ENCODE measurements at regions not wholly inside any gene's neighbourhood (a gene's known extent, or its start where the extent isn't known, plus 50 kb on each side); places are given as distances from the start of the nearest gene placed in this dataset.

DNA sequence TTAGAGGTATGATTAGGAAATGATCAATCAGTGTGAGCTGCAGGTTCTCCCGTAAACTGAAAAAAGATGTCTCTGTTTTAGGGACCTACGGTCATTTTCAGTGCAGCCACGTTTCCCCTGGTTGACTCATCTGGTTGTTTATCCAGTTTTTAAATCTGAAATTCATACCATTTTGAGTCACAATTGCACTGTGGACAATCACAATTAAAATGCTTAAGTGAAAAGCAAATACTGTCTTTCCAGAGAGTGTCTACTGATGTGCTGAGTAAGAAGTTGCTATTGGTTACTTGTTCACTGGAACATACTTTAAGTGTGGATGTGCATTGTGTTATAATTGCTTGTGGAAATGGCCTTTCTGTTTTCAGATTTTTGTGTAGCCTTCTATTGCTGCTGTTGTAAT lies 305.1 kb upstream of the SASH1 start:
- H3K36me3 ChIP-seq = no peaks in the 10 kb centered on the region
- no peak for DNase-seq (ENCODE audit: low read depth in 1 of 2, low spot score in 1 of 2)
- no peak overlapping the region for H3K4me3 ChIP-seq
- no peaks in the 10 kb centered on the region for H3K27me3 ChIP-seq
- no peaks in the 10 kb centered on the region for H3K9me3 ChIP-seq (ENCODE audit: low read depth)
- H3K4me1 ChIP-seq (ENCODE audit: low read depth) = no peaks in the 10 kb centered on the region
- TF ChIP-seq, protein P1, sequence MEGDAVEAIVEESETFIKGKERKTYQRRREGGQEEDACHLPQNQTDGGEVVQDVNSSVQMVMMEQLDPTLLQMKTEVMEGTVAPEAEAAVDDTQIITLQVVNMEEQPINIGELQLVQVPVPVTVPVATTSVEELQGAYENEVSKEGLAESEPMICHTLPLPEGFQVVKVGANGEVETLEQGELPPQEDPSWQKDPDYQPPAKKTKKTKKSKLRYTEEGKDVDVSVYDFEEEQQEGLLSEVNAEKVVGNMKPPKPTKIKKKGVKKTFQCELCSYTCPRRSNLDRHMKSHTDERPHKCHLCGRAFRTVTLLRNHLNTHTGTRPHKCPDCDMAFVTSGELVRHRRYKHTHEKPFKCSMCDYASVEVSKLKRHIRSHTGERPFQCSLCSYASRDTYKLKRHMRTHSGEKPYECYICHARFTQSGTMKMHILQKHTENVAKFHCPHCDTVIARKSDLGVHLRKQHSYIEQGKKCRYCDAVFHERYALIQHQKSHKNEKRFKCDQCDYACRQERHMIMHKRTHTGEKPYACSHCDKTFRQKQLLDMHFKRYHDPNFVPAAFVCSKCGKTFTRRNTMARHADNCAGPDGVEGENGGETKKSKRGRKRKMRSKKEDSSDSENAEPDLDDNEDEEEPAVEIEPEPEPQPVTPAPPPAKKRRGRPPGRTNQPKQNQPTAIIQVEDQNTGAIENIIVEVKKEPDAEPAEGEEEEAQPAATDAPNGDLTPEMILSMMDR (IDR thresholded peaks at IDR 0.05; ENCODE audit: low read depth, low read length) = no peak
- H3K27ac ChIP-seq = no peak overlapping the region

DNA sequence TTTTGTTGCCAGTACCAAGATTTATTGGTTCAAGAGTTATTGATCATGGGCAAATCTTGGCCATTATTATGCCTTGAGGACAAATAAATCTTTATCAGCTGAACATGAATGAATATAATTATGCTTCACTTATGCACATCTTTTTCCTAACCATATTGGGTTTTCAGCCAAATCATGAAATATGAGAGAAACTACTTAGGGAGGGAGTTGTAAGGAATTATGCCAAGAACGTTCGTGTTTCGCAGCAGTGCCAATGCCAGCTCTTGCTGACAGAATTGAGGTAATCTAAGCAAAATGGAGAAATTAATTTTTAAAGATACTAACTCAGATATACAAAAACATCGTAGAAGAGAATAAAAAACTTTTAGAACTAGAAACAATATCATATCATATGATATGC lies 301.1 kb upstream of the SASH1 start:
- TF ChIP-seq, protein P1 (IDR thresholded peaks at IDR 0.05; ENCODE audit: low read depth, low read length) = no peak
- no peak overlapping the region for H3K4me3 ChIP-seq

DNA sequence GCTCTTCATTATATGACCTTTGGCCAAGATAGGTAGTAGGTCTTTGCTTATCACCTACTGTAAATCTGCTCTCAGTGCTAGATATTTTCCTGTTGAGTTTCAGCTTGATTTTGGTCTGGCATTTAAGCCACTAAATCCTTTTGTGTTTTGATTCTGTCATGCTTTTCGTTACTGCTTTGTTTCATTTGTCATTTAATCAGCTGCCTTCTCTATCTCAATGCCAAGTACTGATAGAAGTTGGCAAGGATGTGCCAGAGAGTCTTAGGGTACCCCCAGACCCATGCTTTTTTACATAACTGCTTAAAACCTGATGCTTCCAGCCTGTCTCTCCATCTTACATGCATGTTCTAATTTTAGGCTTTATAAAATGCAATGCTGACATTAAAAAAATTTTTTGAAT lies 300.1 kb upstream of the SASH1 start:
- DNase-seq (ENCODE audit: low read depth in 1 of 2, low spot score in 1 of 2) = no peak
- TF ChIP-seq, protein P1 (IDR thresholded peaks at IDR 0.05; ENCODE audit: low read depth, low read length) = no peak

More for the DNA sequence above, 301.1 kb upstream of the SASH1 start:
- Histone ChIP-seq H3K27ac (no peak overlapping the region), H3K36me3 (no peaks in the 10 kb centered on the region), H3K27me3 (no peaks in the 10 kb centered on the region), H3K9me3 (ENCODE audit: low read depth) (no peaks in the 10 kb centered on the region), H3K4me1 (ENCODE audit: low read depth) (no peaks in the 10 kb centered on the region)
- DNase-seq (ENCODE audit: low read depth in 1 of 2, low spot score in 1 of 2) = no peak

GRCh38 chr6:148044261-148044751 lies 298.3 kb upstream of the SASH1 start:
- no peak overlapping the region for H3K27ac ChIP-seq
- H3K4me1 ChIP-seq (ENCODE audit: low read depth) = no peaks in the 10 kb centered on the region
- H3K36me3 ChIP-seq = no peaks in the 10 kb centered on the region
- H3K4me3 ChIP-seq = no peak overlapping the region
- TF ChIP-seq, protein P1 (IDR thresholded peaks at IDR 0.05; ENCODE audit: low read depth, low read length) = no peak
- H3K27me3 ChIP-seq = no peaks in the 10 kb centered on the region
- DNase-seq (ENCODE audit: low read depth in 1 of 2, low spot score in 1 of 2) = no peak
- no peaks in the 10 kb centered on the region for H3K9me3 ChIP-seq (ENCODE audit: low read depth)

More for the DNA sequence above, 300.1 kb upstream of the SASH1 start:
- H3K9me3 ChIP-seq (ENCODE audit: low read depth) = no peaks in the 10 kb centered on the region
- no peaks in the 10 kb centered on the region for H3K36me3 ChIP-seq
- H3K4me3 ChIP-seq = no peak overlapping the region
- no peaks in the 10 kb centered on the region for H3K4me1 ChIP-seq (ENCODE audit: low read depth)
- no peak overlapping the region for H3K27ac ChIP-seq
- no peaks in the 10 kb centered on the region for H3K27me3 ChIP-seq

- H3K27me3 ChIP-seq = no peaks in the 10 kb centered on the region
- TF ChIP-seq, protein P1 (IDR thresholded peaks at IDR 0.05; ENCODE audit: low read depth, low read length) = no peak
- no peaks in the 10 kb centered on the region for H3K4me1 ChIP-seq (ENCODE audit: low read depth)
- H3K36me3 ChIP-seq = no peaks in the 10 kb centered on the region
- no peak overlapping the region for H3K4me3 ChIP-seq
- no peaks in the 10 kb centered on the region for H3K9me3 ChIP-seq (ENCODE audit: low read depth)
- no peak for DNase-seq (ENCODE audit: low read depth in 1 of 2, low spot score in 1 of 2)
- H3K27ac ChIP-seq = no peak overlapping the region
These were observed 297.7 kb upstream of the SASH1 start for GRCh38 chr6:148044921-148045320.

- no peak overlapping the region for H3K4me3 ChIP-seq
- H3K36me3 ChIP-seq = no peaks in the 10 kb centered on the region
- H3K27ac ChIP-seq = no peak overlapping the region
- H3K9me3 ChIP-seq (ENCODE audit: low read depth) = no peaks in the 10 kb centered on the region
- H3K27me3 ChIP-seq = no peaks in the 10 kb centered on the region
- DNase-seq (ENCODE audit: low read depth in 1 of 2, low spot score in 1 of 2) = no peak
- no peaks in the 10 kb centered on the region for H3K4me1 ChIP-seq (ENCODE audit: low read depth)
- TF ChIP-seq, protein P1 (IDR thresholded peaks at IDR 0.05; ENCODE audit: low read depth, low read length) = no peak
These were observed 289.4 kb upstream of the SASH1 start for GRCh38 chr6:148053209-148053608.

Data from cardiac muscle cell (in vitro differentiated cells and primary cell).